Karpas-422 (cell line): ENCODE measurements at regions not wholly inside any gene's neighbourhood (a gene's known extent, or its start where the extent isn't known, plus 50 kb on each side); places are given as distances from the start of the nearest gene placed in this dataset.
A peak's percentile ranks its signal among the peaks of the same experiment; 100 is the strongest.
"Not testable (repeated sequence)": the region's sequence is repeated elsewhere in the genome, so short reads cannot be mapped to it uniquely, and the experiment has no call there.

Experiments used
- DNase-seq: peaks from one replicate; pipeline ENCODE4 v3.0.0-alpha.2; 2015
- H2AFZ ChIP-seq: fragments of 200-600 bp; sonication (generic); 2 replicates; pipeline ENCODE4 v1.6.1; 2014; ENCODE audit warnings: antibody characterized with exemption, low read length, mixed read lengths
- H3K27ac ChIP-seq: fragments of 200-600 bp; sonication (generic); 2 replicates; pipeline ENCODE4 v1.5.1; 2014; ENCODE audit warnings: mild to moderate bottlenecking, low read length, moderate library complexity
- H3K27me3 ChIP-seq: fragments of 200-600 bp; sonication (generic); 2 replicates; pipeline ENCODE4 v1.6.1; 2014; ENCODE audit warnings: low read length, mixed read lengths
- H3K36me3 ChIP-seq: fragments of 200-600 bp; sonication (generic); 2 replicates; pipeline ENCODE4 v1.6.1; 2014; ENCODE audit warnings: low read length, mixed read lengths; ENCODE audit not compliant: insufficient read depth
- H3K4me1 ChIP-seq: fragments of 200-600 bp; sonication (generic); 2 replicates; pipeline ENCODE4 v1.6.1; 2014; ENCODE audit warnings: mild to moderate bottlenecking, low read length, mixed read lengths
- H3K4me2 ChIP-seq: fragments of 200-600 bp; sonication (generic); 2 replicates; pipeline ENCODE4 v1.6.1; 2014; ENCODE audit warnings: low read length, low read depth, mild to moderate bottlenecking; ENCODE audit not compliant: poor library complexity, severe bottlenecking
- H3K4me3 ChIP-seq: fragments of 200-600 bp; sonication (generic); 2 replicates; pipeline ENCODE4 v1.5.1; 2014; ENCODE audit warnings: mild to moderate bottlenecking, antibody characterized with exemption, low read length, mixed read lengths
- H3K79me2 ChIP-seq: fragments of 200-600 bp; sonication (generic); 2 replicates; pipeline ENCODE4 v1.6.1; 2014; ENCODE audit warnings: mild to moderate bottlenecking, low read length, mixed read lengths
- H3K9ac ChIP-seq: fragments of 200-600 bp; sonication (generic); 2 replicates; pipeline ENCODE4 v1.6.0; 2014; ENCODE audit warnings: low read length
- H3K9me2 ChIP-seq: fragments of 200-600 bp; sonication (generic), shearing (Covaris generic); replicated peaks from 2 replicates; pipeline ENCODE4 v1.6.0; 2014; ENCODE audit warnings: mild to moderate bottlenecking, low read length, moderate library complexity; ENCODE audit not compliant: insufficient read depth
- H3K9me3 ChIP-seq: fragments of 300-700, 200-600 bp; sonication (generic); 2 replicates; pipeline ENCODE4 v1.6.1; 2014; ENCODE audit warnings: low read length, mixed read lengths
- H4K20me1 ChIP-seq: fragments of 200-600 bp; sonication (generic); 2 replicates; pipeline ENCODE4 v1.6.1; 2014; ENCODE audit warnings: mild to moderate bottlenecking, antibody characterized with exemption, low read length, low read depth; ENCODE audit not compliant: insufficient read depth

DNA sequence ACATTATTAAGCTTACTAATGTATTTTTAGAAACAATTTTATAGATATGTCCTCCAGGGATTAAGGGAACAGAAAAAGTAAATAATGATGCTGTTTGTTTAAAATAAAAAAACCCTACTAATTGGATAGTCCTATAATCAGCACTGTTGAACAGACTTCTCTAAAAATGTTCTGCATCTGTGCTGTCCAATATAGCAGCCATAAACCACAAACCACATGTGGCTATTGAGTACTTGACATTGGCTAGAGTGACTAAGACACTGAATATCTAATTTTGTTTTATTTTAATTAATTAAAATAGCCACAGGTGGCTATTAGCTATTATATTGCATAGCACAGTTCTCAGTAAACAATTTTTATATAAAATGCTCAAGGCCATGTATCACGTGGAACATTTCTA lies 210.4 kb downstream of the DPY19L2 start:
- no peaks in the 10 kb centered on the region for H3K79me2 ChIP-seq
- no peaks in the 10 kb centered on the region for H4K20me1 ChIP-seq
- H2AFZ ChIP-seq = no peak overlapping the region
- H3K27ac ChIP-seq = no peak overlapping the region
- H3K9me2 ChIP-seq = no peaks in the 10 kb centered on the region
- no peaks in the 10 kb centered on the region for H3K9me3 ChIP-seq
- H3K4me3 ChIP-seq = no peak overlapping the region
- no peak overlapping the region for H3K9ac ChIP-seq
- H3K4me1 ChIP-seq = no peaks in the 10 kb centered on the region
- H3K4me2 ChIP-seq = no peak overlapping the region
- no peak for DNase-seq
- H3K36me3 ChIP-seq = no peaks in the 10 kb centered on the region
- no peaks in the 10 kb centered on the region for H3K27me3 ChIP-seq

DNA sequence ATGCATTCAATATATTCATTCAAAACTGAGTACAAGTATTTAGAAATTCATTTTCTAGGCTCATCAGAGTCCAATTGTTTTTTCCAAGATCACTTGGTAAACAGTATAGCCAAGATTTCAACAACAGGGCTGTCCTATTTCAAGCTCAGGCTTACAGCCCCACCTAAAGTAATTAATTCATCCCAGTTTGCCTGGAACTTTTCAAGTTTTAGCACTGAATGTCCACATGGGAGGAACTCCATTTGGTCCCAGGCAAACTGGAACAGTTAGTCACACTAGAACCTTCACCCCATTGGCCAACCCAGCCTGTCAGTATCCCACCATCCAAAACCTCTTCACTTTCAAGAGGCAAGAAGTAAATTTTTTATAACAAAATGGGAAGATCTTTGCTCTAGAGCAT lies 210.9 kb downstream of the DPY19L2 start:
- Histone ChIP-seq H3K4me2 (no peak overlapping the region), H3K27ac (no peak overlapping the region), H3K4me3 (no peak overlapping the region), H3K36me3 (no peaks in the 10 kb centered on the region), H3K9me3 (no peaks in the 10 kb centered on the region), H3K27me3 (no peaks in the 10 kb centered on the region), H2AFZ (no peak overlapping the region), H3K9ac (no peak overlapping the region), H3K79me2 (no peaks in the 10 kb centered on the region), H4K20me1 (no peaks in the 10 kb centered on the region), H3K9me2 (no peaks in the 10 kb centered on the region), H3K4me1 (no peaks in the 10 kb centered on the region)
- DNase-seq = no peak

DNA sequence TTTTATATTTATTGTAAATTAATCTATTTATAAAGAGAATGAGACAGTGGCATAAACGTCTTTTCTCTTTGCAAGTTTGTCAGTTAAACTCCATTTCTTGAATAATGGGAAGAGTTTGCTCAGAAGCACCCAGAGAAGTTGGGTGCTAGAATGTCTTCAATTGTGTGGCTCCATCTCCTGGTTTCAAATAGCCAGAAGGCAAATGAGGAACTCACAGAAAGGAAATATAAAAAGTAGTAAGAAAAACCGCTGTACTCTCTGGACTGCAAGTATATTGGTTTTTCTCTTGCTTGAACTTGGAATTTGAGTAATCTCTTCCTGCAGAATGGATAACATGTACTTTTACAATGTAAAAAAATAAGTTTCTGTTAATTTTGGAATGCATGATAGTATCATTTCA lies 217.5 kb downstream of the DPY19L2 start:
- no peak overlapping the region for H3K9ac ChIP-seq
- no peaks in the 10 kb centered on the region for H3K9me2 ChIP-seq
- H2AFZ ChIP-seq = no peak overlapping the region
- H3K36me3 ChIP-seq = no peaks in the 10 kb centered on the region
- H3K79me2 ChIP-seq = no peaks in the 10 kb centered on the region
- no peaks in the 10 kb centered on the region for H3K9me3 ChIP-seq
- no peaks in the 10 kb centered on the region for H3K4me1 ChIP-seq
- no peak overlapping the region for H3K4me2 ChIP-seq
- H3K27me3 ChIP-seq = no peaks in the 10 kb centered on the region
- no peaks in the 10 kb centered on the region for H4K20me1 ChIP-seq
- peak; percentile 44 for DNase-seq
- H3K27ac ChIP-seq = no peak overlapping the region
- H3K4me3 ChIP-seq = no peak overlapping the region

DNA sequence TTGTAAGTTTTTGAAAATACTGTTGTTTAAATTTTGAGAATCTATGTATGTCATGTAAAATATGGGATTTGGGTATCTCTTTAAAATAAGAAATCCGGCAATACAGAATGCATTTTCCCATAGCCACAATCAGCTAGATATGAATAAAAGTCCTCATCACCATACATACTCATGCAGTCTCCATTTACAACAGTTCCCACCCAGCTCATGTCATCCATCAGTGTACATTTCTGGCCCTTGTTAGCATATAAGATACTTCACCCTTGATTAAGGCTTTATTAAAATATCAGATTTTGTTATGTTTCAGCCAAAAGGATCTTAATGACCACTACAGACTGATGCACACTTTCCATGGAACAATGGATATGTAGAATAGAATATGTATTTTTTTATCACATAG lies 218.0 kb downstream of the DPY19L2 start:
- H3K9ac ChIP-seq = no peak overlapping the region
- no peak overlapping the region for H3K4me3 ChIP-seq
- no peak overlapping the region for H2AFZ ChIP-seq
- no peaks in the 10 kb centered on the region for H3K4me1 ChIP-seq
- H3K4me2 ChIP-seq = no peak overlapping the region
- no peaks in the 10 kb centered on the region for H3K36me3 ChIP-seq
- no peaks in the 10 kb centered on the region for H3K27me3 ChIP-seq
- H3K9me3 ChIP-seq = no peaks in the 10 kb centered on the region
- no peaks in the 10 kb centered on the region for H3K79me2 ChIP-seq
- no peaks in the 10 kb centered on the region for H3K9me2 ChIP-seq
- no peaks in the 10 kb centered on the region for H4K20me1 ChIP-seq
- DNase-seq = no peak
- no peak overlapping the region for H3K27ac ChIP-seq

DNA sequence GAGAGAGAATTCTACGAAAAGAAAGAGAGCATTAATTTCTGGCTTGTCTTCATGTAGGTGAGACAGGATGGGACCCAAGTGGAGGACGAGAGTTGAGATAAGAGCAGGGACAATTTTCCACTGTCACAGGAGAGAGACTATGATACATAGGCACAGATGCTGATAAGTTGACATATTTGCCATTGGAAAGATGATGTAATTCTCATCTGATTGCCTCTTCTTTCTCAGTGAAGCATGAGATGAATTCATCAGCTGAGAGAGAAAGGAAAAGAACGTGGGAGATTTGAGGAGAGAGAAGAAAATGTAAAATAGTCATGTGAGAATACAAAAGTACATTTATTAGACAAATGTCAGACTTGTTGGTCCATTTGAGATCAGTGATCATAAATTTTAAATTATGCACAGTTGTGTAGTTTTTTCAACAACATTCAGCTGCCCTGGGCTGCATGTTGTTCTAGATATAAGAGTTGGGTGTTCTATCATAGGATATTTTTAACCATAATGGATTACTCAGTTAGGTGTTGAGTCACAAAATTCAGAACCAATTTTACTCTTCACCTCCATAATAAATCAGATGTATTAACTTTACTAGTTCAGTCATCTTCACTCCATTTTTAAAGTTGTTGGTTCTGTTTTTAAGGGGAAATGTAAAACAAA lies 222.9 kb downstream of the DPY19L2 start:
- Histone ChIP-seq H3K27me3 (no peaks in the 10 kb centered on the region), H3K9me3 (no peaks in the 10 kb centered on the region), H2AFZ (no peak overlapping the region), H3K9ac (no peak overlapping the region), H3K4me3 (no peak overlapping the region), H4K20me1 (no peaks in the 10 kb centered on the region), H3K4me1 (no peaks in the 10 kb centered on the region), H3K9me2 (no peaks in the 10 kb centered on the region), H3K4me2 (no peak overlapping the region), H3K27ac (no peak overlapping the region), H3K36me3 (no peaks in the 10 kb centered on the region), H3K79me2 (no peaks in the 10 kb centered on the region)
- DNase-seq = no peak

DNA sequence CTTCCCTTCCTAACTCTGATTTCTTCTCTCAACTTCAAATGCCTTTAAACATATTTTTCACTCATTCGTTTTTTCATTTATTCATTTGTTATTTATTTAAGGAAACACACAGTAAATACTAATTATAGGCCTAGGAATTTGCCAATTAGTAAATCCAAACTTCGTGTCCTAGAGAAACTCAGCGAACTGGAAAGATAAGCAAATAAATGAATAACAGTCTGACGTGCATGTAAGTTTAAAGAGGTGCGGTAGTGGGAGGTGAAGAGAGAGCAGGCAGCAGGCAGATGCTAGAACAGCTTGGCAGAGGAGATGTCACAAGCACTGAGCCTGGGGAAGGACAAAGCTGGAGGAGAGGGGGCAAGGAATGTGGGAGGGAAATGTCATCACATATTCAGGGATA lies 228.2 kb downstream of the DPY19L2 start:
- Histone ChIP-seq H4K20me1 (no peaks in the 10 kb centered on the region), H3K4me2 (no peak overlapping the region), H3K9ac (no peak overlapping the region), H3K9me2 (no peaks in the 10 kb centered on the region), H3K27me3 (no peaks in the 10 kb centered on the region), H3K9me3 (no peaks in the 10 kb centered on the region), H3K27ac (no peak overlapping the region), H3K4me3 (no peak overlapping the region), H3K79me2 (no peaks in the 10 kb centered on the region), H3K36me3 (no peaks in the 10 kb centered on the region), H2AFZ (no peak overlapping the region), H3K4me1 (no peaks in the 10 kb centered on the region)
- DNase-seq = no peak

DNA sequence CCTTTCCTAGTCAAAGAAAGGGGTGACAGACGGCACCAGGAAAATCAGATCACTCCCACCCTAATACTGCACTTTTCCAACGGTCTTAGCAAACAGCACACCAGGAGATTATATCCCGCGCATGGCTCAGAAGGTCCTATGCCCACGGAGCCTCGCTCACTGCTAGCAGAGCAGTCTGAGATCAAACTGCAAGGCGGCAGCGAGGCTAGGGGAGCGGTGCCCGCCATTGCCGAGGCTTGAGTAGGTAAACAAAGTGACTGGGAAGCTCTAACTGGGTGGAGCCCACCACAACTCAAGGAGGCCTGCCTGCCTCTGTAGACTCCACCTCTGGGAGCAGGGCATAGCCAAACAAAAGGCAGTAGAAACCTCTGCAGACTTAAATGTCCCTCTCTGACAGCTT lies 233.9 kb downstream of the DPY19L2 start:
- not testable (repeated sequence) for H3K36me3 ChIP-seq, DNase-seq, H3K4me3 ChIP-seq, H3K27ac ChIP-seq, H3K4me2 ChIP-seq, H3K27me3 ChIP-seq, H3K4me1 ChIP-seq, H3K79me2 ChIP-seq, H4K20me1 ChIP-seq, H2AFZ ChIP-seq, H3K9ac ChIP-seq, H3K9me2 ChIP-seq, H3K9me3 ChIP-seq

DNA sequence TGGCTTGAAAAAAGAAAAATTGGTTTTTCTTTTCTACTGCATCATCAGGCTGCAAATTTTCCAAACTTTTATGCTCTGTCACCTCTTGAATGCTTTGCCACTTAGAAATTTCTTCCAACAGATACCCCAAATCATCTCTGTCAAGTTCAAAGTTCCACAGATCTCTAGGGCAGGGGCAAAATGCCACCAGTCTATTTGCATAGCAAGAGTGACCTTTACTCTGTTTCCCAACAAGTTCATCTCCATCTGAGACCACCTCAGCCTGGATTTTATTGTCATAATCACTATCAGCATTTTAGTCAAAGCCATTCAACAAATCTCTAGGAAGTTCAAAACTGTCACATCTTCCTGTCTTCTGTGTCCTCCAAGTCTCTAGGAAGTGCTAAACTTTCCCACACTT lies 240.3 kb downstream of the DPY19L2 start:
- H3K79me2 ChIP-seq, H3K27me3 ChIP-seq, H3K36me3 ChIP-seq, H3K9me3 ChIP-seq, H3K27ac ChIP-seq, H3K4me1 ChIP-seq, H3K4me2 ChIP-seq, H4K20me1 ChIP-seq, H3K9ac ChIP-seq, DNase-seq, H2AFZ ChIP-seq, H3K4me3 ChIP-seq, H3K9me2 ChIP-seq: not testable (repeated sequence)

DNA sequence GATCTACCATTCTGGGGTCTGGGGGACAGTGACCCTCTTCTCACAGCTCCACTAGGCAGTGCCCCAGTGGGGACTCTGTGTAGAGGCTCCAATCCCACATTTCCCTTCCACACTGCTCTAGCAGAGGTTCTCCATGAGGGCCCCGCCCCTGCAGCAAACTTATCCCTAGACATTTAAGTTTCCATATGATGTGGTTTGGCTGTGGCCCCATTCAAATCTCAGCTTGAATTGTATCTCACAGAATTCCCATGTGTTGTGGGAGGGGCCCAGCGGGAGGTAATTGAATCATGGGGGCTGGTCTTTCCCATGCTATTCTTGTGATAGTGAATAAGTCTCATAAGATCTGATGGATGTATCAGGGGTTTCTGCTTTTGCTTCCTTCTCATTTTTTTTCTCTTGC lies 241.3 kb downstream of the DPY19L2 start:
- H2AFZ ChIP-seq, H3K4me1 ChIP-seq, DNase-seq, H4K20me1 ChIP-seq, H3K27ac ChIP-seq, H3K79me2 ChIP-seq, H3K36me3 ChIP-seq, H3K9ac ChIP-seq, H3K4me3 ChIP-seq, H3K4me2 ChIP-seq, H3K27me3 ChIP-seq, H3K9me3 ChIP-seq, H3K9me2 ChIP-seq: not testable (repeated sequence)
